Ovary (tissue), 7 donors: ENCODE measurements at regions not wholly inside any gene's neighbourhood (a gene's known extent, or its start where the extent isn't known, plus 50 kb on each side); places are given as distances from the start of the nearest gene placed in this dataset.
"Not testable (repeated sequence)": the region's sequence is repeated elsewhere in the genome, so short reads cannot be mapped to it uniquely, and the experiment has no call there.

Source experiments
- DNase-seq, 5 donors: peaks; one replicate each; pipeline ENCODE4 v3.0.0-alpha.2; 2019 to 2020
- H3K27ac ChIP-seq, 2 donors: fragments of 200-600 bp; one replicate each; pipeline versions ENCODE4 v1.5.1 to v1.8.0; 2019 to 2022
- H3K27me3 ChIP-seq: fragments of 200-600 bp; one replicate; pipeline ENCODE4 v1.8.0; 2022
- H3K36me3 ChIP-seq: fragments of 200-600 bp; sonication (generic); one replicate; pipeline ENCODE4 v1.5.1; 2019
- H3K4me1 ChIP-seq: one replicate; pipeline ENCODE4 v1.8.1; 2013; ENCODE audit warnings: mild to moderate bottlenecking, moderate library complexity; ENCODE audit not compliant: insufficient read depth
- H3K4me3 ChIP-seq: fragments of 200-600 bp; sonication (generic); one replicate; pipeline ENCODE4 v1.5.1; 2017
- H3K9me3 ChIP-seq, 2 donors: fragments of 200-600 bp in 1 of 2; sonication (generic) in 1 of 2; one replicate each; pipeline versions ENCODE4 v1.5.1 to v1.8.1; 2013 to 2019; ENCODE audit warnings: mild to moderate bottlenecking in 1 of 2, moderate library complexity in 1 of 2
- EP300 ChIP-seq: sonication (generic); formaldehyde crosslinking; IDR thresholded peaks from one replicate; pipeline ENCODE4 v1.6.1; 2017; ENCODE audit warnings: antibody characterized with exemption
- POLR2A ChIP-seq: fragments of 450-650 bp; IDR thresholded peaks from one replicate; pipeline ENCODE4 v1.6.1; 2017; ENCODE audit warnings: antibody characterized with exemption, mild to moderate bottlenecking, moderate library complexity
- WGBS, 3 donors: extraction: QIAGEN DNeasy Blood & Tissue Kit in 1 of 3; methylation state at CpG; one replicate each; pipeline versions ENCODE4 v1.1.5 to v1.1.7; 2013 to 2017; 5-methylcytosine and 5-hydroxymethylcytosine counted together
- intact Hi-C, 4 donors: fragments of 100-400 bp; cut with DNase I; formaldehyde crosslinking; loops; one replicate each; pipeline versions ENCODE4 v1.11.0 to v1.15.1; 2022 to 2023
- TF ChIP-seq, protein P1 (sequence below), 3 donors: fragments of 450-650 bp in 2 of 3; fragments of 200-600 bp in 1 of 3; IDR thresholded peaks; one replicate each; pipeline versions ENCODE4 v1.5.1 to v1.8.0; 2016 to 2022; ENCODE audit warnings: antibody characterized with exemption in 3 of 3, mild to moderate bottlenecking in 1 of 3
- donor health status: DM: no; HTN: no; CAD: no; lungs with moderate emphysema.
- donor health status: DM: no; HTN: no; CAD: no.
- donor health status: Bipolar disorder and iron deficiency.
- donor health status: DM: no; HTN: no; CAD: no.
- donor health status: DM: yes; HTN: yes; CAD: no.

DNA sequence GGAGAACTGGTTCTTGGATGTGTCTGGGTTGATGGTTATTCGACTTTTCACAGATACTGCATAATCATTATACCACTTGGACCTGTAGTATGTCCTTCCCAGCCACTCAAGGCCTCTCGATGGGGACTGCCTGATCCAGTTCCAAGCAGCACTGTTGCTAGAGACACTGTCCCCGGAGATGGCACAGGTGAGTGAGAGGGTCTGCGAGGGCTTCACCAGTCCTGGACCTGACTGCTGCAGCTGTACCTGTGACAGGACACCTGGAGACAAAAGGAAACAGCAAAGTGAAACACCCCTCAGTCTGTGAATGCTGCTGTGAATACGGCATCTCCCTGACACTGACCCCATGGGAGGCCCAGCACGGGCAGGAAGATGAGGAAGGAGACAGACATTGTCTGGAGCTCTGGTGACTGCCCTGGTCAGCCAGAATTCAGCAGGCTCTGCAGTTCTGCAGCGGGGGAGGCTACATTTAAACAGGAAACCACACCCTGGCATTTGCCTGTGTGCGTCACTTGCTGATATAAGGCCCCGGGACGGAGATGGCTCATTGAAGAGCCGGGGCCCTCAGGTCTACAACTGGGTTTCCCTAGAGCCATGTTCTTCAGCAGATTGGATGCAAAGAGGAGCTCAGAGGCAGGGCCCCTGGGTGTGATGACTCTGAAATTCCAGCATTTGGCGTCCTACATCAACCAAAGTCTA lies 413.6 kb downstream of the TMEM121 start:
- no peak for DNase-seq
- intact Hi-C loops: no loop called here
- Histone ChIP-seq H3K27ac (no peak overlapping the region), H3K4me1 (no peaks in the 10 kb centered on the region), H3K9me3 (no peaks in the 10 kb centered on the region), H3K4me3 (no peak overlapping the region), H3K27me3 (no peaks in the 10 kb centered on the region), H3K36me3 (no peaks in the 10 kb centered on the region)
- TF ChIP-seq, protein P1, sequence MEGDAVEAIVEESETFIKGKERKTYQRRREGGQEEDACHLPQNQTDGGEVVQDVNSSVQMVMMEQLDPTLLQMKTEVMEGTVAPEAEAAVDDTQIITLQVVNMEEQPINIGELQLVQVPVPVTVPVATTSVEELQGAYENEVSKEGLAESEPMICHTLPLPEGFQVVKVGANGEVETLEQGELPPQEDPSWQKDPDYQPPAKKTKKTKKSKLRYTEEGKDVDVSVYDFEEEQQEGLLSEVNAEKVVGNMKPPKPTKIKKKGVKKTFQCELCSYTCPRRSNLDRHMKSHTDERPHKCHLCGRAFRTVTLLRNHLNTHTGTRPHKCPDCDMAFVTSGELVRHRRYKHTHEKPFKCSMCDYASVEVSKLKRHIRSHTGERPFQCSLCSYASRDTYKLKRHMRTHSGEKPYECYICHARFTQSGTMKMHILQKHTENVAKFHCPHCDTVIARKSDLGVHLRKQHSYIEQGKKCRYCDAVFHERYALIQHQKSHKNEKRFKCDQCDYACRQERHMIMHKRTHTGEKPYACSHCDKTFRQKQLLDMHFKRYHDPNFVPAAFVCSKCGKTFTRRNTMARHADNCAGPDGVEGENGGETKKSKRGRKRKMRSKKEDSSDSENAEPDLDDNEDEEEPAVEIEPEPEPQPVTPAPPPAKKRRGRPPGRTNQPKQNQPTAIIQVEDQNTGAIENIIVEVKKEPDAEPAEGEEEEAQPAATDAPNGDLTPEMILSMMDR (IDR thresholded peaks at IDR 0.05): no peak
- TF ChIP-seq EP300 (no peak), POLR2A (no peak)
- whole genome bisulfite sequencing, 3 donors: 67 to 72% (median 70%) methylated on average over 12 of the region's 12 CpGs

DNA sequence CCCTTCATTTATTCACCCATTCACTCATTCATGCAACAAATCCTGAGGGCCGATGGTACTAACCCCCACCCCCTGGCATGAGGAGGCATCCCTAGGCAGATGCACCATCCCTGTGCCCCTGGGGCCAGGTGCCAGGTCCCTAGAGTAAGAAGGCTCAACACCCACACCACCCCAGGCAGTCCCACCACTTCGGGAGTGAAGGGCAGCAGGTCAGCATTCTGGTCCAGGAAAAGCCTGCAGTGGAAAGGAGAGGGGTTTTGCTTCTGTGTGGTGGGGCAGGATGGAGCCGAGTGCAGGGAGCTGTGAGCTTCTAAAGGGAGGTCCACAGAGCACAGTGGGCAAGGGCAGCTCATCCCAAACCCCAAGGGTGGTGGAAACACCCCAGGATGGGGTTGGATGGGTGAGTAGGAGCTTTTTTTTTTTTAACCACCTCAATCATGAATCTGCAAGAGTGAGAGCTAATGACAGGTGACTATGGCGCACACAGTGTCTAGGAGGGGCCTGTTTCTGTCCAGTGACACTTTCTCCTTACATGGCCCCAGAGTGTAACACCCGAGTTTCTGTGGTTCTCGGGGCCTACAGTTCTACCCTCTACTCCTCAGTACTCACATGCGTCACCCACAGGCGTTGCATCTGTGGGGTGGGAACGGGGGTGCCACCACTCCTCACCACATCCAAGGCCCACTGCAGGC lies 414.3 kb downstream of the TMEM121 start:
- no peak for DNase-seq
- no peaks in the 10 kb centered on the region for H3K9me3 ChIP-seq
- TF ChIP-seq EP300 (no peak), POLR2A (no peak)
- no peak overlapping the region for H3K27ac ChIP-seq
- WGBS, 3 donors: 73 to 77% (median 73%) methylated on average over 9 of the region's 9 CpGs
- H3K4me3 ChIP-seq: no peak overlapping the region
- no peaks in the 10 kb centered on the region for H3K27me3 ChIP-seq
- intact Hi-C loops: no loop called here
- H3K4me1 ChIP-seq: no peaks in the 10 kb centered on the region
- no peaks in the 10 kb centered on the region for H3K36me3 ChIP-seq

DNA sequence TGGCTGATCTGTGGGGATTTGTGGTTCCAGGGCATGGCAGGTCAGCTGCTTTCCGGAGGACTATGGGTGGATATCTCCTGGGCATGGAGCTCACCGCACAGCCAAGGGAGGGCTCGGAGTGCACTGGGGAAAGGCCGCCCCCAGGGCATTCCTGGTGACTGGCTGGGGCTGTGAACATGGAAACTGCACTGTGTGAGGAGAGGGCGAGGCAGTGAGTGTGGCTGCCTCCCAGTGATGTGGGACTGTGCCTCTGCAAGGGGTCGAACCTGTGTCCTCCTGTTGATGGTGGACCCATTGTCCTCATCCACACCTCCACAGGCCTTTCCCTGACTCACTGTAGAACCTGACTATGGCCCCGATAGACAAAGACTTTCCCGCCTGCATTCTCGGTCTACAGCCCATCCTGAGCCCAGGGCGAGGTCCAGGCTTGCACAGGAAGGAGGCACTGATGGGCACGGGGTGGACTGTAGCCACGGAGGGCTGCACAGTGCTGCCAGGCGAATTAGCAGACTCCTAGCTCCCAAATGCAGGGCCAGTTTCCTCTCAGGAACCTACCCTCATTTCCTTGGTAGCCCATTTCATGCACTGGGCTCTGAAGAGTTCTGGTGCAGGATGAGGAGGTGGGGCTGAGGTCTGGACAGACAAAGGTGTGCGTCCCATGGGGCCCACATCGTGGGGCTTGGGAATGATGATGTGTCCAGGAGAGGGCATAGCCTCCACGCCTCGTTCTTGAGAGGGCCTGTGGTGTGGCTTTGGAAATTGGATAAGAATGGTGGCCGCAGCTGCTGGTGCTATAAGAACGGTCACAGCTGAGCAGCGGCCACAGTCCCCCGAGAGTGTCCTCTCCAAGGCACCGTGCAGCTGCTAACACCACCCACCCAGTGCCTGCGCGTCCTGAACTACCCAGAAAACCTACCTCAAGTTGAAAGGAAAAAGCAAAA lies 415.1 kb downstream of the TMEM121 start:
- intact Hi-C loops: no loop called here
- 72 to 81% (median 78%) methylated on average over 24 of the region's 24 CpGs for WGBS, 3 donors
- TF ChIP-seq, protein P1 (IDR thresholded peaks at IDR 0.05): no peak
- TF ChIP-seq EP300 (no peak), POLR2A (no peak)

DNA sequence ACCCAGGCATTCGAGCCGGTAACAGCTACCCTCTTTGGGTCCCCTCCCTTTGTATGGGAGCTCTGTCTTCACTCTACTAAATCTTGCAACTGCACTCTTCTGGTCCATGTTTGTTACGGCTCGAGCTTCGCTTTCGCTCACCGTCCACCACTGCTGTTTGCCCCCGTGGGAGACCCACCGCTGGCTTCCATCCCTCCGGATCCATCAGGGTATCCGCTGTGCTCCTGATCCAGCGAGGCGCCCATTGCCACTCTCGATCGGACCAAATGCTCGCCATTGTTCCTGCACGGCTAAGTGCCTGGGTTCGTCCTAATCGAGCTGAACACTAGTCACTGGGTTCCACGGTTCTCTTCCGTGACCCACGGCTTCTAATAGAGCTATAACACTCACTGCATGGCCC lies 416.3 kb downstream of the TMEM121 start:
- H3K27ac ChIP-seq, H3K36me3 ChIP-seq, DNase-seq, intact Hi-C loops, H3K27me3 ChIP-seq, H3K4me1 ChIP-seq, H3K9me3 ChIP-seq, H3K4me3 ChIP-seq: not testable (repeated sequence)
- 83 to 92% (median 87%) methylated on average over 22 of the region's 22 CpGs for WGBS, 3 donors

More for the DNA sequence above, 415.1 kb downstream of the TMEM121 start:
- H3K27me3 ChIP-seq: no peaks in the 10 kb centered on the region
- DNase-seq: no peak
- H3K4me3 ChIP-seq: no peak overlapping the region
- H3K36me3 ChIP-seq: no peaks in the 10 kb centered on the region
- H3K9me3 ChIP-seq: no peaks in the 10 kb centered on the region
- H3K4me1 ChIP-seq: no peaks in the 10 kb centered on the region
- H3K27ac ChIP-seq: no peak overlapping the region

DNA sequence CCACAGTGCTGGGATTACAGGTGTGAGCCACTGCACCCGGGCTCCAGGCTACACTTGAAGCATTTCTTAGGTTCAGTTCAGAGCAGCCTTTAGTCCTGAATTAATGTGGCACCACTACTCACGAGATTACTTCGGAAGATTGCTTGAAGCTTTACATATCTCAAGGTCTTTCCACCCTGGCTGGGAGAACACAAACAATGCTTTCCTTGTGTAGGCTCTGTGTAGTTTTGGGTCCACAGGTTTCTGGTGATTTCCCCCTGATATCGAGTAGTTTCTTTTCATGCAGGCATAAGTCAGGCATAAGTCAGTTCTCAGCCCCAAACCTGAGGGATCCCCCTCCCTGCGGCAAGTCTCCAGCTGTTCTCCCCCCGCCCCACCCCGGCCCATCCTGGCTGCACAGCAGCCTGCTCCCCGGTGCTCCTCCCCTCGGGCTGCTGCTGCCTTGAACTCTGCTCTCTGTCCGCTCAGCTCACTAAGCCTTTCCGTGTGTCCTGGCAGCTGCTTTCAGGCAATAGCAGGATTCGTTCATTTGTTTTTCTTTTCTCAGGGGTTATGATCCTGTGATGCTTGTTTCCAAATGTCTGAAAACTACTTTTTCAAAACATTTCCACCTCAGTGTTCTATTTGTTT lies 417.7 kb downstream of the TMEM121 start:
- 49 to 74% (median 73%) methylated on average over 12 of the region's 12 CpGs for WGBS, 3 donors
- Histone ChIP-seq H3K27ac (no peak overlapping the region), H3K4me1 (no peaks in the 10 kb centered on the region), H3K9me3 (no peaks in the 10 kb centered on the region), H3K27me3 (no peaks in the 10 kb centered on the region), H3K36me3 (no peaks in the 10 kb centered on the region), H3K4me3 (no peak overlapping the region)
- DNase-seq: no peak
- TF ChIP-seq, protein P1 (IDR thresholded peaks at IDR 0.05): no peak
- intact Hi-C loops: no loop called here
